Renal cortical epithelial cell (primary cell): ENCODE measurements at regions not wholly inside any gene's neighbourhood (a gene's known extent, or its start where the extent isn't known, plus 50 kb on each side); places are given as distances from the start of the nearest gene placed in this dataset.

Experiments
- DNase-seq: peaks from one replicate; pipeline ENCODE4 v3.0.0-alpha.2; 2011; ENCODE audit warnings: low read depth

DNA sequence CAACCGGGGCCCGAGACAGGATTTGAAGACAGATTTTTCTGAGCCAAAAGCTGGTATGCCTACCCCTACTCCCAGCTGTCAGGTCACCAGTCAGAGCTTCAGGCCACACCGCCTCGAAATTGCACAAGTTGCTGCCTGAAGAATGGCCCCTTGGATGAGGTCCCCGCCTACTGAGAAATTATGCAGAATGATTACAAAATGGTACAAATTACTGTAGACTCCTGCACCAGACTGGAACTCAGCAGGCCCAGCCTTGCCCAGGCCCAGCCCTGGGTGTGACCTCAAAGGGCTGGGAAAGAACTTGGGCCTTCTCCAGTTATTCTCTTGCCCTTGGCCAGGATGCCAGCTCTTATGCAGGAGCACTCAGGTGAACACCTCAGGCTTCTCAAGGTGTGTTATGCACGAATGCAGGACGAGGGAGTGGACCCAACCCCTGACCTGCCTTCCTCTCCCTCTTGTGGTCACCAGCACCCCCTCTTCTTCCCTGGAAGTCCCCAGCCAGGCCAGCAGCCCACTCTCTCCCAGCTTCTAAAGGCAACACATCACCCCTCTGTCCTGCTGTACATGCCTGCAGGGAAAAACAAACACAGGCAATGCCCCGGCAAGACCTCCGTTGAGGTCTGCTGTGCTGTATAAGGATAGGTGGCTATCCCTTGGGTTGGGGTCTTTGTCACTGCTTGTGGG is 88.7 kb upstream of the NAA20 start:
- DNase-seq = peak; percentile 50

DNA sequence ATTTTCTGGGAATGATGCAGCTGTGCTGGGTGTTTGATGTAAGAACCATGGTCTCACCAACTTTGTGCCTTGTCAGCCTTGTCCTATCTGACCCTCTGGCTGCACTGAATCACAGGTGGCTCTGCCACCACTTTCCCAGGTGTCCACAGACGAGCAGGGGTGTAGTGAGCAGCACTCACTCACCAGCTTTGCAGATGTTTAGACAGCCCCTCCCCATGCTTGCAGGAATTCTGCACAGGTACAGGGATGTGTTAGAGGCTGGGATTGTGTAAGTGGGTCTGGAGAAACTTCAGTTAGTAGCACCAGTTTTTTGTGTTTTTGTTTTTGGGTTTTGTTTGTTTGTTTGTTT is 88.2 kb upstream of the NAA20 start:
- DNase-seq = no peak

DNA sequence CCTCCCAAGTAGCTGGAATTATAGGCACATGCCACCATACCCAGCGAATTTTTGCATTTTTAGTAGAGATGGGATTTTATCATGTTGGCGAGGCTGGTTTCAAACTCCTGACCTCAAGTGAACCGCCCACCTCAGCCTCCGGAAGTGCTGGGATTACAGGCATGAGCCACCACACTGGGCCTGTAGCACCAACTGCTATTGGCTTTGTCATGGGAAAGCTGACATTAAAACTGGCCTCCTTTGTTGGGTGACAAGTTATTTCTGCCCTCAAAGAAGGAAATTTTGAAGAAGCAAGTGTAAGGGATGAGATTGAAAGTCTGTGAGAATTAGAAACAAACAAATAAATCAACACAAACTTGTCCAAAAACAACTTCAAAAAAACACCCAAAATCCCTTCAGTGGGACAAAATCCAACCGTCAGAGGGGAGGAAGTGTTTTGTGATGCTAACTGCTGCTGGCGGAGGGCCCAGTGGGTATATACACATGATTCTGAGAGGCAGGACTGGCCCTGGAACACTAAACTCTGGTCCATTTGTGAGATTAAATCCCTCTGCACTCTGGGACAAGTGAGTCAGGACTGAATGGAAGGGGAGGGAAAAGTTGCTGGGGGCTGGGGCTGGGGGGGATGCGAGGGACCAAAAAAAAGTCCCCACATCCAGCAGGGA is 87.5 kb upstream of the NAA20 start:
- no peak for DNase-seq

- no peak for DNase-seq
Observed at GRCh38 chr20:19930426-19930825, 86.7 kb upstream of the NAA20 start.

DNA sequence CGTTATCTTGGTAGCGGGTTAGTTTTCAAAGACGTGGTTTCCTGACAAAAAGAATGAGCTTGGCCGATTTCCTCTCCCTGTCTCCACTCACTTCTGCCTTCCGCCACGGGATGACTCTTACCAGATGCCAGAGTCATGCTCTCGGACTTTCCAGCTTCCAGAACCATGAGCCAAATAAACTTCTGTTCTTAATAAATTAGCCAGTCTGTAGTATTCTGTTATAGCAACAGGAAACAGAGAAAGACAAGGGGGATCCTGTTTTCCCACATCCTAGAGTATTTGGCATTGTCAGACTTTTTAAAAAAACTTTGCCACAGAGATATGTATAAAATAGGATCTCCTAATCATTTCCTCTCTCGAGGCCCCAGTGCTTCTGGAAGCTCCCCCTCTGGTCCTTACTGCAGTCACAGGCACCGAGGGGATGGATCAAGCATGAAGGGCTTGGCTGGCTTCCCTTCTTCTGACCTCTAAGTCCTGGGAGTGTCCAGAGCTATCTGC is 84.9 kb upstream of the NAA20 start:
- no peak for DNase-seq

GRCh38 chr20:19934792-19935491 is 82.2 kb upstream of the NAA20 start:
- peak; percentile 41 for DNase-seq

DNA sequence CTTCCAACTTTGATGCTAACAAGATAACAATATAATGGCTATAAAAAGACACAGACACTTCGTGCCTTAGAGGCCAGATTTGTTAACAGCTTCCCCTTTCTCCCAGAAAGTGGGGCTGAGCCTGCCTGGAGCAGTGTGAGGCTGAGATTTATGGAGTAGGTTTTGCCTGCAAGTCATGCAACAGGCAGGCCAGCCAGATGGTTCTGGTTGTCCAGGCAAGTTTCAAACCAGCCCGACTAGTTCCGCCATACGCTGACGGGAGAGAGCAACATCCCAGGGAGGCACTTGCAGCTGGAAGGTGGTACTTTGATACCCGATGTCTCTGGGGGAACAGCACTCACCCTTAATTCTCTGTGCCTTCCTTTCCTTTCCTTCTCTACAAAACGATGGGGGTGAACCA is 81.3 kb upstream of the NAA20 start:
- DNase-seq = no peak

- no peak for DNase-seq
Observed at GRCh38 chr20:19936466-19937200, 80.5 kb upstream of the NAA20 start.

DNA sequence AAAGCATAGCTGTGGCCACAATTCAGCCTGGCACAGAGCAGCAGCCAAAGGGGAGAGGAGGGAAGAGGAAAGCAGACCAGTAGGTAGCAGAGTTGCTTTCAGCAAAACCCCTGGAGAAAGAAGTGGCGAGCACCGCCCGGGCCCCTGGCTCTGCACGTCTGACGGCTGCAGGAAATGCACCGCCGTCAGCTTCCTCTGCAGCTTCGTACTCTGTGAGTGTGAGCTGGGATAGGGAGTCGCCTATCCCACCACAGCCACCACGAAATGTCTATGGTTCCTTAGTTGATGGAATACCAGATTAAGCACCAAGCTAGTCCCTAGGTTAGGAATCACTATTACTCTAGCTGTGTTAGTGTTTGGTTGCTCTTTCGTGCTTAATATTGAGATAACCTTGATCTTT is 79.9 kb upstream of the NAA20 start:
- DNase-seq = no peak

- DNase-seq = no peak
Observed at GRCh38 chr20:19937651-19938420, 79.3 kb upstream of the NAA20 start.

- DNase-seq = no peak
Observed at GRCh38 chr20:19938421-19939090, 78.6 kb upstream of the NAA20 start.

DNA sequence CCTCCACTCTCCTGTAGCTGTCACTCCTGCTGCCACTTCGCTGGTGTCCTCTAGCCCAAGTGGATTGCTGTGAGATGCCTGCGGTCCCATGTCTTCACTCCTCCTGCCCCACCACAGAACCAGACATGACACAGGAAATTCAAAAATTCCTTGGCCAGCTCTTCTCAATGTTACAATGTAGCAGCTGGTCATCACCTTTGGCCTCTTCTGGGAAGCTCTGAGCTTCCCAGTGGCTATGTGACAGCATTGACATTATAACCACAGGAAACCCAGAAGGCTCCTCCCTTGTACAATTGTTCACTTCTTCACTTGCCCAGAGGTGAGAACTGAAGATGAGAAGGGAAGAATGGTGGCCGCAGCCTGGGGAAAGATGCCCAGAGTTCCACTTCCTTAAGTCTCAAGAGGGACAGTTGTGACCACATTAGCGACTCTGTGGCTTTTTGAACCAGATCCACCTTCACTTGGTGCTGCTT is 76.1 kb upstream of the NAA20 start:
- DNase-seq = no peak

- no peak for DNase-seq
Observed at GRCh38 chr20:19942611-19943010, 74.6 kb upstream of the NAA20 start.

- no peak for DNase-seq
Observed at GRCh38 chr20:19943061-19943521, 74.1 kb upstream of the NAA20 start.

- DNase-seq = peak; percentile 59
Observed at GRCh38 chr20:19944772-19945459, 72.2 kb upstream of the NAA20 start.

DNA sequence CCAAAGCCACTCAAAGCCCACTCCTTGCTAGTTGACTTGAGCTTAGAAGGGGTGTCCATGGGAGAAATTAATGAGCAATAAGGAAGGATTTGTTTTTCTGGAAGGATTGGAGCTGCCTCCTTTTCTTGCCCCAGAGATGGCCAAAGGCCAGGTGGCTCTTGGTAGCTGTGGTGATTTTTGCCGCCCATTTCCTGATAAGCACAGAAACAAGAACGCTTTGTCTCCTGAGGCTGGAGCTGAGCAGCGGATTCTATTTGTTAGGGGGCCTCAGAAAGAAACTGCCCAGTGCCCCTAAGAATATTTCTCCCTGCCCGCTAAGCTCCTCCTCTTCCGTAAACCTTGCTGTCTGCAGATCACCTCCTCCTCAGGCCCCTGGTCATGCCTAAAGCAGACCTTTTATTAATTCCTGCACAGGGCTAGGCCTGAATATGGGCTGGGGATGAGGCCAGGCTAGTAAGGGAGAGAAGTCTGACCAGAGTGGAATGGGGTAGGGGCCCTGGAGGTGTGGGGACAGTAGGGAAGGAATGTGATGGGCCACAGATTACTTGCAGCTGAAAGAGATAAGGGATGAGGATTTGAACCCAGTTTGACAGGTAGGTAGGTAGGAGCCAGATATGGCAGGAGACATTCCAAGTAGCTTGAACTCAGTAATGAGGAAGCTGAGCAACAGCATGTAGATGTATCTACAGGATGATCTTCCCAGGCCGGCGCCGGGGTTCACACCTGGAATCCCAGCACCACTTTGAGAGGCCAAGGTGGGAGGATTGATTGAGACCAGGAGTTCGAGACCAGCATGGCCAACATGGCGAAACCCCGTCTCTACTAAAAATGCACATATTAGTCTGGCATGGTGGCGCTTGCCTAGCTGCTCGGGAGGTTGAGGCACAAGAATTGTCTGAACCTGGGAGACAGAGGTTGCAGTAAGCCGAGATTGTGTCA is 71.2 kb upstream of the NAA20 start:
- DNase-seq = no peak

DNA sequence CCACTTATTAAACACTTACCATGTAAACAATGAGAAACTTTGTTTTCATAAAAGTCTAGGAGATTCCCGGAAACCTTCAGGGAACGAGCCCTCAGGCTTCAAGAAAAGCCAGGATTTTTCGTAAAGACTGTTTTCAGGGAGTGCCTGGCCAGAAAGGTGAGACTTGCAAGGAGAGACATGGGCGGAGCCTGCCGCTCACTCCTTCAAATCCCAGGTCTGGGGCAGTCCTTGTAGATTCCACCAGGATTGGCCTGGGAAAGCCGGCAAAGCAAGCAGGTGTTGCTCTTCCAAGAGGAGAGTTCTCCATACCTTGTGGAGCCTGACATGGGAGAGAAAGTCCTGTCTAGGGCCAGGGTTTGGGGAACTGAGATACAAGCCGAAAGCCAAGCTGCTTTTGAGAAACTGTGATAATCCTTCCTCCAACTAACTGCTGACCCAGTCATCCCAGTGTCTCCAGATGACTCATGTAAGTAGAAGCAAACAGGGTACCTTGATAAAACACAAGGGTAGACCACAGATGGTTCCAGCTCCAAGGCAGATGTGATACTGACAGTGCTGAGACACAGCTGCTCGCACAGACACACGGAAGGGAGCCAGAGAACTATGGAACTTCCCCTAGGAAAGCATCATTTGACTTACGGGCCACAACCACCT is 69.4 kb upstream of the NAA20 start:
- DNase-seq = peak; percentile 42

- DNase-seq = no peak
Observed at GRCh38 chr20:19949195-19949867, 67.8 kb upstream of the NAA20 start.
